MCF 10A (cell line): ENCODE measurements at regions not wholly inside any gene's neighbourhood (a gene's known extent, or its start where the extent isn't known, plus 50 kb on each side); places are given as distances from the start of the nearest gene placed in this dataset.
A peak's percentile ranks its signal among the peaks of the same experiment; 100 is the strongest.

Experiments
- BruUV-seq: library from RNA; stranded (reverse); fragments of 400-500 nt; replicated peaks from 2 replicates; lab custom pipeline; 2021; lab: Mats Ljungman, UMichigan
- CTCF ChIA-PET: fragments of 300-600 bp; sonication (Branson Sonifier 250); formaldehyde crosslinking; extraction: SDS; loops from one replicate; lab custom pipeline; 2021; ENCODE audit warnings: antibody characterized with exemption, inconsistent platforms; lab: Yijun Ruan, JAX
- POLR2A ChIA-PET: fragments of 300-600, 350-650 bp; sonication (Branson Sonifier 250); formaldehyde crosslinking; extraction: SDS; loops from one replicate; lab custom pipeline; 2020; ENCODE audit warnings: antibody characterized with exemption, inconsistent platforms; lab: Yijun Ruan, JAX
- DNase-seq: peaks from one replicate; pipeline ENCODE4 v3.0.0-alpha.2; 2018; ENCODE audit not compliant: unreplicated experiment
- H3K27ac Mint-ChIP-seq: one replicate; pipeline ENCODE4 v1.8.0; 2022; ENCODE audit warnings: mild to moderate bottlenecking, low read depth, mixed read lengths; ENCODE audit not compliant: unreplicated experiment
- H3K27me3 Mint-ChIP-seq: one replicate; pipeline ENCODE4 v1.8.0; 2022; ENCODE audit warnings: mixed read lengths; ENCODE audit not compliant: insufficient read depth, unreplicated experiment
- H3K36me3 Mint-ChIP-seq: one replicate; pipeline ENCODE4 v1.8.0; 2022; ENCODE audit warnings: mild to moderate bottlenecking, moderate library complexity, mixed read lengths; ENCODE audit not compliant: insufficient read depth, unreplicated experiment
- H3K4me1 Mint-ChIP-seq: one replicate; pipeline ENCODE4 v1.8.0; 2022; ENCODE audit warnings: mixed read lengths; ENCODE audit not compliant: insufficient read depth, unreplicated experiment
- H3K4me3 Mint-ChIP-seq: one replicate; pipeline ENCODE4 v1.8.0; 2022; ENCODE audit warnings: mild to moderate bottlenecking, moderate library complexity, mixed read lengths; ENCODE audit not compliant: unreplicated experiment
- H3K9me3 Mint-ChIP-seq: one replicate; pipeline ENCODE4 v1.8.0; 2022; ENCODE audit warnings: mixed read lengths; ENCODE audit not compliant: unreplicated experiment
- CTCF ChIP-seq: fragments of 200-600 bp; IDR thresholded peaks from one replicate; pipeline ENCODE4 v1.8.0; 2022; ENCODE audit warnings: antibody characterized with exemption, mild to moderate bottlenecking; ENCODE audit not compliant: unreplicated experiment
- intact Hi-C: fragments of 100-400 bp; cut with micrococcal nuclease; formaldehyde crosslinking; loops from 2 replicates; pipeline ENCODE4 v1.14.1; 2022

DNA sequence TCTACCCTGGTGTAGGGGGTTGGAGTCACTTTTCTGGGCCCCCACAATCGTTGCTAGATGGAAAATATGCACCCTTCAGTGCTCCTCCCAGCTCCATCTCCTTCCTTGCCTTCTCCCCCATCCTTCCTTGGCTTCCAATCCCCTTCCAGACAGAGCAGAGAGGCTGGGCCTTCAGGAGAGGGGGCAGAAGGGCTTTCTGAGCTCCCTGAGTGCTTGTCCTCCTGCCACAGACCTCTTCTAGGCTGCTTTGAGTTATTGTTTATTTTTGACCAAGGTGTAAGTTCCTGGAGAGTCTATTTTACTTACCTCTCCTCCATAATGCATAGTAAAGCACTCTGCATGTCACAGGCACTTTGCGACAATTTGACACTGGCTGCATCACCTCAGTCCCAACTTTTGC, 96.4 kb upstream of the CNKSR3 start:
- BruUV-seq: no TSS peak
- Mint-ChIP-seq H3K4me3 (no peak overlapping the region), H3K36me3 (no peaks in the 10 kb centered on the region), H3K4me1 (peaks cover 5% of the 10 kb centered on the region), H3K27me3 (no peaks in the 10 kb centered on the region), H3K27ac (no peak overlapping the region), H3K9me3 (no peaks in the 10 kb centered on the region)
- intact Hi-C loops: no loop called here
- ChIA-PET POLR2A (no interaction called here), CTCF (no interaction called here)
- TF ChIP-seq CTCF: no peak
- no peak for DNase-seq

GRCh38 chr6:154611241-154611640, 100.8 kb upstream of the CNKSR3 start:
- H3K4me1 Mint-ChIP-seq: peaks cover 12% of the 10 kb centered on the region
- no TSS peak for BruUV-seq
- no peak for DNase-seq
- H3K27me3 Mint-ChIP-seq: no peaks in the 10 kb centered on the region
- H3K27ac Mint-ChIP-seq: no peak overlapping the region
- no peaks in the 10 kb centered on the region for H3K9me3 Mint-ChIP-seq
- ChIA-PET POLR2A (interaction anchor here (0.6 kb wide), 1 partner anchor 256 kb away, joined by 3 read pairs; no protein-coding TSS in a partner anchor), CTCF (no interaction called here)
- no peaks in the 10 kb centered on the region for H3K36me3 Mint-ChIP-seq
- no peak for TF ChIP-seq CTCF
- H3K4me3 Mint-ChIP-seq: no peak overlapping the region
- intact Hi-C loops: no loop called here

GRCh38 chr6:154611847-154612246, 101.4 kb upstream of the CNKSR3 start:
- H3K9me3 Mint-ChIP-seq: no peaks in the 10 kb centered on the region
- POLR2A ChIA-PET: interaction anchor here (0.9 kb wide), 1 partner anchor 39 kb away, joined by 3 read pairs; no protein-coding TSS in a partner anchor
- H3K36me3 Mint-ChIP-seq: no peaks in the 10 kb centered on the region
- H3K27ac Mint-ChIP-seq: no peak overlapping the region
- no peak for DNase-seq
- TF ChIP-seq CTCF: no peak
- no peak overlapping the region for H3K4me3 Mint-ChIP-seq
- BruUV-seq: no TSS peak
- CTCF ChIA-PET: no interaction called here
- H3K27me3 Mint-ChIP-seq: no peaks in the 10 kb centered on the region
- intact Hi-C loops: no loop called here
- peaks cover 12% of the 10 kb centered on the region for H3K4me1 Mint-ChIP-seq

GRCh38 chr6:154613137-154613676, 102.7 kb upstream of the CNKSR3 start:
- ChIA-PET POLR2A (interaction anchor here (0.6 to 2.3 kb wide), 6 partner anchors 10 to 724 kb away, joined by 3 to 7 read pairs (median 3); no protein-coding TSS in a partner anchor), CTCF (interaction anchor here (0.7 kb wide), 1 partner anchor 18 kb away, joined by 4 read pairs; no protein-coding TSS in a partner anchor)
- Mint-ChIP-seq H3K4me3 (no peak overlapping the region), H3K36me3 (no peaks in the 10 kb centered on the region), H3K9me3 (no peaks in the 10 kb centered on the region), H3K27me3 (no peaks in the 10 kb centered on the region), H3K27ac (peak overlapping the region; percentile 2), H3K4me1 (peaks cover 12% of the 10 kb centered on the region)
- intact Hi-C loops: no loop called here
- BruUV-seq: no TSS peak
- no peak for TF ChIP-seq CTCF
- peak; percentile 59 for DNase-seq
